GM12892 (cell line): ENCODE measurements at regions not wholly inside any gene's neighbourhood (a gene's known extent, or its start where the extent isn't known, plus 50 kb on each side); places are given as distances from the start of the nearest gene placed in this dataset.

ENCODE experiments used
- POLR2A ChIP-seq: IDR thresholded peaks from 2 replicates; pipeline ENCODE4 v1.6.1; 2011; ENCODE audit warnings: low read depth, low read length, control low read depth
- POLR2AphosphoS5 ChIP-seq: IDR thresholded peaks from 2 replicates; pipeline ENCODE4 v1.6.1; 2011; ENCODE audit warnings: low read depth, low read length, control low read depth
- TAF1 ChIP-seq: IDR thresholded peaks from 2 replicates; pipeline ENCODE4 v1.6.1; 2011; ENCODE audit warnings: low read depth, mild to moderate bottlenecking, control low read depth, low read length, borderline replicate concordance

DNA sequence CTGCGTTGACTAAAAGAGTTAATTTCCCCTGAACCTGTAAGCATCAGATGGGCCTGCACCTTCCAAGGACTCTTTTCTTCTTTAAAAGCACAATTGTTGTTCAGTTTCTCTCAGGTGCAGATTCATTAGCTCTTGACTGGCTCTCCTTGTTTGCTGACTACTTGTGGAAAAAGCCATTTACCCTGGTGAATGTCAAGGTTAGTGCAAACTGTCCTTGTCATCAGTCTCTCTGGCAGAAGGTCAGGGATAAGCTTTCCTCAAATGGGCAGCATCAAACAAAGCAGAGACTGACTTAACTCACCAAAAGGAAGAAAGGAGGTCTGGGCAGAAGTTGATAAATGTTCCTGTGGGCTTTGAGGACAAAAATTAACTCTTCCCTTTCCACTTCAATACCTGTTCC is 922.7 kb downstream of the BCL11A start:
- TF ChIP-seq POLR2A (no peak), POLR2AphosphoS5 (no peak), TAF1 (no peak)
